ENCODE measurements at regions not wholly inside any gene's neighbourhood (a gene's known extent, or its start where the extent isn't known, plus 50 kb on each side); places are given as distances from the start of the nearest gene placed in this dataset.

GRCh38 chr5:29568028-29568427 lies 1625.5 kb upstream of the CDH6 start:
- Mint-ChIP-seq H3K4me1 (no peaks in the 10 kb centered on the region), H3K27ac (no peak overlapping the region), H3K36me3 (ENCODE audit: low read depth) (no peaks in the 10 kb centered on the region), H3K4me3 (no peak overlapping the region), H3K27me3 (ENCODE audit: low read depth) (no peaks in the 10 kb centered on the region), H3K9me3 (no peaks in the 10 kb centered on the region)
- TF ChIP-seq CTCF (IDR thresholded peaks at IDR 0.05; ENCODE audit: unreplicated experiment in 3 of 3): no peak

GRCh38 chr5:29561564-29561963 lies 1631.9 kb upstream of the CDH6 start:
- Mint-ChIP-seq H3K27ac (no peak overlapping the region), H3K36me3 (ENCODE audit: low read depth) (no peaks in the 10 kb centered on the region), H3K9me3 (no peaks in the 10 kb centered on the region), H3K27me3 (ENCODE audit: low read depth) (no peaks in the 10 kb centered on the region), H3K4me1 (no peaks in the 10 kb centered on the region), H3K4me3 (no peak overlapping the region)
- no peak for TF ChIP-seq CTCF (IDR thresholded peaks at IDR 0.05; ENCODE audit: unreplicated experiment in 3 of 3)

GRCh38 chr5:29550523-29550922 lies 1643.0 kb upstream of the CDH6 start:
- Mint-ChIP-seq H3K4me3 (no peak overlapping the region), H3K9me3 (peaks cover 4% of the 10 kb centered on the region), H3K4me1 (no peaks in the 10 kb centered on the region), H3K27me3 (ENCODE audit: low read depth) (no peaks in the 10 kb centered on the region), H3K36me3 (ENCODE audit: low read depth) (no peaks in the 10 kb centered on the region), H3K27ac (no peak overlapping the region)
- TF ChIP-seq CTCF (IDR thresholded peaks at IDR 0.05; ENCODE audit: unreplicated experiment in 3 of 3): no peak

GRCh38 chr5:29548262-29548661 lies 1645.2 kb upstream of the CDH6 start:
- no peak for TF ChIP-seq CTCF (IDR thresholded peaks at IDR 0.05; ENCODE audit: unreplicated experiment in 3 of 3)
- H3K4me3 Mint-ChIP-seq: no peak overlapping the region
- H3K9me3 Mint-ChIP-seq: no peaks in the 10 kb centered on the region
- H3K27me3 Mint-ChIP-seq (ENCODE audit: low read depth): no peaks in the 10 kb centered on the region
- no peaks in the 10 kb centered on the region for H3K4me1 Mint-ChIP-seq
- no peak overlapping the region for H3K27ac Mint-ChIP-seq
- no peaks in the 10 kb centered on the region for H3K36me3 Mint-ChIP-seq (ENCODE audit: low read depth)

GRCh38 chr5:29547236-29547865 lies 1646.1 kb upstream of the CDH6 start:
- Mint-ChIP-seq H3K27me3 (ENCODE audit: low read depth) (no peaks in the 10 kb centered on the region), H3K27ac (no peak overlapping the region), H3K9me3 (no peaks in the 10 kb centered on the region), H3K4me3 (no peak overlapping the region), H3K36me3 (ENCODE audit: low read depth) (no peaks in the 10 kb centered on the region), H3K4me1 (no peaks in the 10 kb centered on the region)
- TF ChIP-seq CTCF (IDR thresholded peaks at IDR 0.05; ENCODE audit: unreplicated experiment in 3 of 3): no peak

- Mint-ChIP-seq H3K4me3 (no peak overlapping the region), H3K4me1 (no peaks in the 10 kb centered on the region), H3K36me3 (ENCODE audit: low read depth) (no peaks in the 10 kb centered on the region), H3K27ac (no peak overlapping the region), H3K9me3 (peaks cover 5% of the 10 kb centered on the region), H3K27me3 (ENCODE audit: low read depth) (no peaks in the 10 kb centered on the region)
- no peak for TF ChIP-seq CTCF (IDR thresholded peaks at IDR 0.05; ENCODE audit: unreplicated experiment in 3 of 3)
These were observed 1650.0 kb upstream of the CDH6 start for GRCh38 chr5:29543501-29543900.

Data from nephron (organoid).